Endothelial cell of umbilical vein (primary cell): ENCODE measurements at regions not wholly inside any gene's neighbourhood (a gene's known extent, or its start where the extent isn't known, plus 50 kb on each side); places are given as distances from the start of the nearest gene placed in this dataset.

ENCODE experiments used
- BruUV-seq: library from RNA; stranded (reverse); fragments of 400-500 nt; replicated peaks from 2 replicates; lab custom pipeline; 2021; lab: Mats Ljungman, UMichigan
- CTCF ChIA-PET: fragments of 300-600, 350-600 bp; sonication (Branson Sonifier 250); formaldehyde crosslinking; loops from one replicate; lab custom pipeline; 2021; ENCODE audit warnings: antibody characterized with exemption, inconsistent platforms; lab: Charles Lee
- POLR2A ChIA-PET: fragments of 300-600, 350-600 bp; sonication (Branson Sonifier 250); formaldehyde crosslinking; loops from one replicate; lab custom pipeline; 2021; ENCODE audit warnings: antibody characterized with exemption, inconsistent platforms; lab: Charles Lee
- DNase-seq: peaks from one replicate; pipeline ENCODE4 v3.0.0-alpha.2; 2011; ENCODE audit warnings: low read depth, low spot score
- FAIRE-seq: peaks from 2 replicates; lab custom pipeline; 2011; peaks lifted over from hg19 to GRCh38; lab: Jason Lieb, UNC
- H2AFZ ChIP-seq: 2 replicates; pipeline ENCODE4 v1.6.0; 2012; ENCODE audit warnings: low read depth, low read length, control low read depth, inconsistent platforms
- H3K27ac ChIP-seq: 2 replicates; pipeline ENCODE4 v1.5.1; 2011; ENCODE audit warnings: low read depth, mild to moderate bottlenecking, control low read depth, low read length, moderate library complexity; ENCODE audit not compliant: insufficient read depth
- H3K27me3 ChIP-seq, 2 experiments: 2 replicates each; pipeline versions ENCODE4 v1.6.0 to v1.6.1; 2011; ENCODE audit warnings: low read length in 2 of 2, mixed read lengths in 1 of 2; ENCODE audit not compliant: control insufficient read depth in 2 of 2, insufficient read depth in 2 of 2
- H3K36me3 ChIP-seq, 2 experiments: 2 replicates in 1 of 2; 3 replicates in 1 of 2; pipeline ENCODE4 v1.5.1; 2011; ENCODE audit warnings: low read length in 2 of 2, mild to moderate bottlenecking in 1 of 2, moderate library complexity in 1 of 2; ENCODE audit not compliant: control insufficient read depth in 2 of 2, insufficient read depth in 2 of 2; ENCODE audit errors: extremely low read depth in 1 of 2
- H3K4me1 ChIP-seq: 3 replicates; pipeline ENCODE4 v1.5.1; 2011; ENCODE audit warnings: mild to moderate bottlenecking, low read length; ENCODE audit not compliant: control insufficient read depth, insufficient read depth; ENCODE audit errors: extremely low read depth
- H3K4me2 ChIP-seq: 2 replicates; pipeline ENCODE4 v1.6.1; 2011; ENCODE audit warnings: low read length, control low read depth, mixed read lengths; ENCODE audit not compliant: insufficient read depth
- H3K4me3 ChIP-seq, 3 experiments: fragments of 200-600 bp in 1 of 3; sonication (generic), shearing (Covaris generic) in 1 of 3; replicated peaks in 1 of 3; 2 replicates each; pipeline ENCODE4 v1.5.1; 2011 to 2016; ENCODE audit warnings: control low read depth in 3 of 3, low read length in 3 of 3, mild to moderate bottlenecking in 2 of 3, inconsistent platforms in 1 of 3, low read depth in 1 of 3, moderate library complexity in 1 of 3; ENCODE audit not compliant: insufficient read depth in 1 of 3
- H3K79me2 ChIP-seq: 2 replicates; pipeline ENCODE4 v1.6.0; 2012; ENCODE audit warnings: low read length, inconsistent platforms; ENCODE audit not compliant: control insufficient read depth, insufficient read depth
- H3K9ac ChIP-seq: replicated peaks from 2 replicates; pipeline ENCODE3; 2011; ENCODE audit warnings: low read length, control low read depth; ENCODE audit not compliant: insufficient read depth; ENCODE audit errors: extremely low read depth
- H3K9me1 ChIP-seq: replicated peaks from 3 replicates; pipeline ENCODE4 v1.6.0; 2011; ENCODE audit warnings: mild to moderate bottlenecking, low read length; ENCODE audit not compliant: control insufficient read depth, insufficient read depth; ENCODE audit errors: extremely low read depth
- H3K9me3 ChIP-seq: replicated peaks from 2 replicates; pipeline ENCODE4 v1.5.1; 2012; ENCODE audit warnings: low read length, inconsistent platforms; ENCODE audit not compliant: control insufficient read depth, insufficient read depth
- H4K20me1 ChIP-seq: replicated peaks from 2 replicates; pipeline ENCODE3; 2011; ENCODE audit warnings: mild to moderate bottlenecking, low read length; ENCODE audit not compliant: control insufficient read depth, insufficient read depth; ENCODE audit errors: extremely low read depth
- EZH2 ChIP-seq: IDR thresholded peaks from 2 replicates; pipeline ENCODE4 v1.6.1; 2012; ENCODE audit warnings: borderline replicate concordance, low read depth, mild to moderate bottlenecking, moderate library complexity, low read length, inconsistent platforms; ENCODE audit not compliant: severe bottlenecking
- FOS ChIP-seq: IDR thresholded peaks from 2 replicates; pipeline ENCODE4 v1.6.1; 2011; ENCODE audit warnings: mild to moderate bottlenecking, low read length, moderate library complexity, borderline replicate concordance; ENCODE audit not compliant: insufficient read depth
- GATA2 ChIP-seq: IDR thresholded peaks from 2 replicates; pipeline ENCODE4 v1.7.0; 2011; ENCODE audit warnings: low read depth, mild to moderate bottlenecking, moderate library complexity, mixed read lengths, low read length; ENCODE audit not compliant: insufficient read length, insufficient read depth
- JUN ChIP-seq: IDR thresholded peaks from 2 replicates; pipeline ENCODE4 v1.6.1; 2011; ENCODE audit warnings: borderline replicate concordance, low read depth; ENCODE audit not compliant: insufficient read length, insufficient read depth
- MYC ChIP-seq: IDR thresholded peaks from one replicate; pipeline ENCODE4 v1.6.1; 2011; ENCODE audit warnings: mild to moderate bottlenecking, low read depth, low read length
- POLR2A ChIP-seq: IDR thresholded peaks from 2 replicates; pipeline ENCODE4 v1.6.1; 2012; ENCODE audit warnings: low read depth, mild to moderate bottlenecking, control low read depth, low read length
- POLR2AphosphoS5 ChIP-seq: IDR thresholded peaks from 2 replicates; pipeline ENCODE4 v1.6.1; 2012; ENCODE audit warnings: low read depth, mild to moderate bottlenecking, control low read depth, low read length, moderate library complexity; ENCODE audit not compliant: insufficient read depth
- dilution Hi-C: fragments of 300-500 bp; cut with MboI; formaldehyde crosslinking; loops from one replicate; pipeline ENCODE4 v1.15.0; 2019; ENCODE audit warnings: low sequenced_read_pairs; ENCODE audit not compliant: extremely low pct_ligation_motif_present
- intact Hi-C: fragments of 100-400 bp; cut with micrococcal nuclease; formaldehyde crosslinking; loops from one replicate; pipeline ENCODE4 v1.10.0; 2022
- TF ChIP-seq, protein P1 (sequence below), 2 donors: IDR thresholded peaks; 1 replicate in 1 of 2; 2 replicates in 1 of 2; pipeline ENCODE4 v1.5.1; 2011; ENCODE audit warnings: low read length in 2 of 2, mild to moderate bottlenecking in 2 of 2, moderate library complexity in 2 of 2, control low read depth in 1 of 2, inconsistent platforms in 1 of 2, low read depth in 1 of 2; ENCODE audit not compliant: insufficient read depth in 1 of 2; ENCODE audit errors: extremely low read depth in 1 of 2
- TF ChIP-seq, protein P2 (sequence below): IDR thresholded peaks from 2 replicates; pipeline ENCODE4 v1.6.1; 2011; ENCODE audit not compliant: insufficient read depth, insufficient read length

DNA sequence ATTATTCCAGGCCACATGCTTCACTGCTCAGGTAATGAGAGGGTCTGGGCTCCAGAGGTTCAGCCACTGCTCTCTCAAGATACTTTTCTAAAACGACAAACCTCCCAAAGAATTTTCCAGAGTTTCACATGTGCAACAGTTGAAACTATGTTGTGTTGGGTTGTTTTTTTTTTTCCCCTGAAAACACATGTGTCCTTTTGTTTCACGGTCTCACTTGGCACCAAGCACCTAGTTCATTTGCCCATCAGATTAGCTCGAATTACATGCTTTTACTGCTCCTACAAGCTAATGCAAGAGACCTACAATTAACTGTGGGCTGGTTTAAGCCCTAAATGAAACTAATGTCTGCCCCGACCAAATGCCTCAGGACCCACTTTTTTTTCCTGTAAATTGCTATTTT is 313.3 kb downstream of the FGFR2 start:
- H3K9ac ChIP-seq: no peak overlapping the region
- no peaks in the 10 kb centered on the region for H4K20me1 ChIP-seq
- ChIA-PET POLR2A (no interaction called here), CTCF (no interaction called here)
- no peak for FAIRE-seq
- no peaks in the 10 kb centered on the region for H3K4me1 ChIP-seq
- H2AFZ ChIP-seq: no peak overlapping the region
- no peak overlapping the region for H3K4me2 ChIP-seq
- no peak for DNase-seq
- no TSS peak for BruUV-seq
- no peak overlapping the region for H3K4me3 ChIP-seq
- dilution Hi-C loops (no loop called here), intact Hi-C loops (no loop called here)
- H3K9me1 ChIP-seq: no peaks in the 10 kb centered on the region
- H3K36me3 ChIP-seq: no peaks in the 10 kb centered on the region
- no peak overlapping the region for H3K27ac ChIP-seq
- TF ChIP-seq GATA2: no peak
- TF ChIP-seq, protein P1, sequence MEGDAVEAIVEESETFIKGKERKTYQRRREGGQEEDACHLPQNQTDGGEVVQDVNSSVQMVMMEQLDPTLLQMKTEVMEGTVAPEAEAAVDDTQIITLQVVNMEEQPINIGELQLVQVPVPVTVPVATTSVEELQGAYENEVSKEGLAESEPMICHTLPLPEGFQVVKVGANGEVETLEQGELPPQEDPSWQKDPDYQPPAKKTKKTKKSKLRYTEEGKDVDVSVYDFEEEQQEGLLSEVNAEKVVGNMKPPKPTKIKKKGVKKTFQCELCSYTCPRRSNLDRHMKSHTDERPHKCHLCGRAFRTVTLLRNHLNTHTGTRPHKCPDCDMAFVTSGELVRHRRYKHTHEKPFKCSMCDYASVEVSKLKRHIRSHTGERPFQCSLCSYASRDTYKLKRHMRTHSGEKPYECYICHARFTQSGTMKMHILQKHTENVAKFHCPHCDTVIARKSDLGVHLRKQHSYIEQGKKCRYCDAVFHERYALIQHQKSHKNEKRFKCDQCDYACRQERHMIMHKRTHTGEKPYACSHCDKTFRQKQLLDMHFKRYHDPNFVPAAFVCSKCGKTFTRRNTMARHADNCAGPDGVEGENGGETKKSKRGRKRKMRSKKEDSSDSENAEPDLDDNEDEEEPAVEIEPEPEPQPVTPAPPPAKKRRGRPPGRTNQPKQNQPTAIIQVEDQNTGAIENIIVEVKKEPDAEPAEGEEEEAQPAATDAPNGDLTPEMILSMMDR (IDR thresholded peaks at IDR 0.05; ENCODE audit: extremely low read depth in 1 of 2, insufficient read depth in 1 of 2, low read depth in 1 of 2, low read length in 2 of 2): no peak
- TF ChIP-seq EZH2: no peak
- TF ChIP-seq POLR2A: no peak
- no peak for TF ChIP-seq JUN
- TF ChIP-seq, protein P2, sequence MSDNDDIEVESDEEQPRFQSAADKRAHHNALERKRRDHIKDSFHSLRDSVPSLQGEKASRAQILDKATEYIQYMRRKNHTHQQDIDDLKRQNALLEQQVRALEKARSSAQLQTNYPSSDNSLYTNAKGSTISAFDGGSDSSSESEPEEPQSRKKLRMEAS: no peak
- TF ChIP-seq POLR2AphosphoS5: no peak
- TF ChIP-seq FOS: no peak
- TF ChIP-seq MYC: no peak
- H3K27me3 ChIP-seq: no peaks in the 10 kb centered on the region
- no peaks in the 10 kb centered on the region for H3K9me3 ChIP-seq
- H3K79me2 ChIP-seq: no peaks in the 10 kb centered on the region
